PC-9 (cell line): ENCODE measurements at regions not wholly inside any gene's neighbourhood (a gene's known extent, or its start where the extent isn't known, plus 50 kb on each side); places are given as distances from the start of the nearest gene placed in this dataset.

Source experiments
- BruUV-seq: library from RNA; stranded (reverse); fragments of 400-500 nt; replicated peaks from 2 replicates; lab custom pipeline; 2021; lab: Mats Ljungman, UMichigan
- CTCF ChIA-PET: fragments of 300-600 bp; sonication (Branson Sonifier 250); formaldehyde crosslinking; loops from one replicate; lab custom pipeline; 2022; ENCODE audit warnings: antibody characterized with exemption; lab: Charles Lee
- POLR2A ChIA-PET: fragments of 300-600 bp; sonication (Branson Sonifier 250); formaldehyde crosslinking; loops from one replicate; lab custom pipeline; 2022; ENCODE audit warnings: antibody characterized with exemption; ENCODE audit not compliant: unreplicated experiment; lab: Charles Lee
- DNase-seq, 2 experiments: peaks; one replicate each; pipeline versions ENCODE4 v3.0.0 to v3.0.0-alpha.2; 2015 to 2022; ENCODE audit warnings: mixed read lengths in 1 of 2
- H2AFZ ChIP-seq: fragments of 200-600 bp; sonication (generic); 2 replicates; pipeline ENCODE4 v1.8.1; 2017; ENCODE audit warnings: antibody characterized with exemption
- H3F3A ChIP-seq: fragments of 200-600 bp; sonication (generic); 2 replicates; pipeline ENCODE4 v1.8.1; 2017; ENCODE audit warnings: antibody characterized with exemption, mild to moderate bottlenecking, low read depth; ENCODE audit not compliant: insufficient read depth
- H3K27ac ChIP-seq: fragments of 200-600 bp; sonication (generic); 2 replicates; pipeline ENCODE4 v1.6.1; 2016; ENCODE audit warnings: mixed run types
- H3K27me3 ChIP-seq: fragments of 200-600 bp; sonication (generic); 2 replicates; pipeline ENCODE4 v1.6.1; 2016; ENCODE audit warnings: low read depth, mixed run types; ENCODE audit not compliant: insufficient read depth
- H3K36me3 ChIP-seq: fragments of 200-600 bp; sonication (generic); 2 replicates; pipeline ENCODE4 v1.6.1; 2016; ENCODE audit warnings: low read depth, mixed run types
- H3K4me1 ChIP-seq: fragments of 200-600 bp; sonication (generic); replicated peaks from 2 replicates; pipeline ENCODE4 v1.6.1; 2016; ENCODE audit warnings: mixed run types; ENCODE audit not compliant: insufficient read depth
- H3K4me2 ChIP-seq: fragments of 200-600 bp; sonication (generic); 2 replicates; pipeline ENCODE4 v1.6.1; 2017; ENCODE audit warnings: mixed run types
- H3K4me3 ChIP-seq: fragments of 200-600 bp; sonication (generic); 2 replicates; pipeline ENCODE4 v1.6.1; 2016; ENCODE audit warnings: mixed run types
- H3K79me2 ChIP-seq: fragments of 200-600 bp; sonication (generic); 2 replicates; pipeline ENCODE4 v1.6.1; 2017; ENCODE audit warnings: low read depth, mixed run types
- H3K9me2 ChIP-seq: fragments of 200-600 bp; sonication (generic); 2 replicates; pipeline ENCODE4 v1.8.1; 2017; ENCODE audit warnings: mild to moderate bottlenecking; ENCODE audit not compliant: insufficient read depth
- H3K9me3 ChIP-seq: fragments of 200-600 bp; sonication (generic); 2 replicates; pipeline ENCODE4 v1.8.1; 2016; ENCODE audit warnings: low read depth; ENCODE audit not compliant: insufficient read depth
- H4K20me1 ChIP-seq: fragments of 200-600 bp; sonication (generic); 2 replicates; pipeline ENCODE4 v1.8.1; 2017; ENCODE audit not compliant: insufficient read depth
- EZH2 ChIP-seq: fragments of 200-600 bp; sonication (generic); IDR thresholded peaks from 2 replicates; pipeline ENCODE4 v1.8.0; 2017; ENCODE audit warnings: antibody characterized with exemption, low read depth
- intact Hi-C: fragments of 100-400 bp; cut with micrococcal nuclease; formaldehyde crosslinking; loops from one replicate; pipeline ENCODE4 v1.10.0; 2022; ENCODE audit not compliant: unreplicated experiment
- TF ChIP-seq, protein P1 (sequence below): fragments of 200-600 bp; sonication (generic); conservative IDR thresholded peaks from 2 replicates; pipeline ENCODE4 v1.6.1; 2017; ENCODE audit warnings: mixed run types, antibody characterized with exemption, mild to moderate bottlenecking, moderate library complexity

DNA sequence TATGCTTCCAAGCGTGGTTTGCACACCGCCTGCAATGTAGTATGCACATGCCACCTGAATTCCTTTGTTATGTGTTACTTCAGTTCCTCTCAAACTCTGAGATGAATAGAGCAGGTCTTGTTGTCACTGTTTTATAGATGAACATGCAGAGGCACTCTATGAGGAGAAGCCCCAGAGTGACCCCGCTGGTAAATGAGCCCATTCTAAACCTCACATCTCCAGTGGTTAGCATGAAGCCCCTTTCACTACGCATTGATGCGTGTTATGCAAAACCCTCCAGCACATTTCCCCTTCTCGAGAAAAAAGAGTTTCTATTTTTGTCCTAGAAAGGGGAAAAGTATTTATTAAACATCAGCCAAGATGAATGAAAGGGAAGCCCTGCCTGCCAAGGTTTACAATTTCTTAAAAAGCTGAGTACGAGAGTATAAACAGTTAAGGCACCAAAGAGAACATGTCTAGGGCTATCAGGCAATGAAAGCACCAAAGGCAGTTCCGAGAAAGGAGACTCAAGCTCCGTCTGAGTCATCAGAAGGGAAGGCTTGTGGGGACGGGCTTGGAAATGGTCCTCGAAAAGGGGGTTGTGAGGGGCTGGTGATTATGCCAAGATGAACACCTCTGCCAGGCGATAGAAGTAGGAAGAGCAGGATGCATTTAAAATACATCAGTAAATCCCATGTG lies 58.7 kb upstream of the PFKP start:
- no peak for TF ChIP-seq EZH2
- TF ChIP-seq, protein P1, sequence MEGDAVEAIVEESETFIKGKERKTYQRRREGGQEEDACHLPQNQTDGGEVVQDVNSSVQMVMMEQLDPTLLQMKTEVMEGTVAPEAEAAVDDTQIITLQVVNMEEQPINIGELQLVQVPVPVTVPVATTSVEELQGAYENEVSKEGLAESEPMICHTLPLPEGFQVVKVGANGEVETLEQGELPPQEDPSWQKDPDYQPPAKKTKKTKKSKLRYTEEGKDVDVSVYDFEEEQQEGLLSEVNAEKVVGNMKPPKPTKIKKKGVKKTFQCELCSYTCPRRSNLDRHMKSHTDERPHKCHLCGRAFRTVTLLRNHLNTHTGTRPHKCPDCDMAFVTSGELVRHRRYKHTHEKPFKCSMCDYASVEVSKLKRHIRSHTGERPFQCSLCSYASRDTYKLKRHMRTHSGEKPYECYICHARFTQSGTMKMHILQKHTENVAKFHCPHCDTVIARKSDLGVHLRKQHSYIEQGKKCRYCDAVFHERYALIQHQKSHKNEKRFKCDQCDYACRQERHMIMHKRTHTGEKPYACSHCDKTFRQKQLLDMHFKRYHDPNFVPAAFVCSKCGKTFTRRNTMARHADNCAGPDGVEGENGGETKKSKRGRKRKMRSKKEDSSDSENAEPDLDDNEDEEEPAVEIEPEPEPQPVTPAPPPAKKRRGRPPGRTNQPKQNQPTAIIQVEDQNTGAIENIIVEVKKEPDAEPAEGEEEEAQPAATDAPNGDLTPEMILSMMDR: no peak
- Histone ChIP-seq H3K9me3 (no peaks in the 10 kb centered on the region), H3K27me3 (peaks cover 73% of the 10 kb centered on the region), H3K27ac (no peak overlapping the region), H3F3A (no peaks in the 10 kb centered on the region), H3K79me2 (no peaks in the 10 kb centered on the region), H4K20me1 (no peaks in the 10 kb centered on the region), H3K9me2 (no peaks in the 10 kb centered on the region), H3K36me3 (no peaks in the 10 kb centered on the region), H2AFZ (no peak overlapping the region), H3K4me3 (no peak overlapping the region), H3K4me1 (no peaks in the 10 kb centered on the region), H3K4me2 (no peak overlapping the region)
- CTCF ChIA-PET: no interaction called here
- BruUV-seq: no TSS peak
- intact Hi-C loops: no loop called here
- no peak for DNase-seq
- POLR2A ChIA-PET: no interaction called here

DNA sequence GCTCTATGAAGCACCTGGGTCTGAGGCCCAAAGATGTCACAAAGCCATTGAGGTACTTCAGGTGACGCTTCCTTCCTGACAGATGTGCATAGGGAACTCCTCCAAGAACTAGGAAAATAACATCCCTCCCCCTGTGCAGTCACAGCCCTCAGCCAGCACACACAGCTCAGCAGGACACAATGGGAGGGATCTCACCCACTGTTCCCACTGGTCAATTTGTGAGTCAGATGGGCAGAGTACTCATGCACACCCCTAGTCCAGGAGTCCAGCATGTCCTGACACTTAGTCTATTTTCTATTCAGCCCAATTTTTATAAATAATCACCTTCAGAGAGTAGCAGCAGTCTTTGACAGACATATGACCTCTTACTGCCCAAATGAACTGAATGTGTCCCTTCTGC lies 60.7 kb upstream of the PFKP start:
- Histone ChIP-seq H4K20me1 (no peaks in the 10 kb centered on the region), H3K9me2 (no peaks in the 10 kb centered on the region), H3K9me3 (no peaks in the 10 kb centered on the region), H3K79me2 (no peaks in the 10 kb centered on the region), H3F3A (no peaks in the 10 kb centered on the region), H3K4me3 (no peak overlapping the region), H3K27ac (no peak overlapping the region), H3K36me3 (no peaks in the 10 kb centered on the region), H3K4me2 (no peak overlapping the region), H3K27me3 (peaks cover 68% of the 10 kb centered on the region), H3K4me1 (no peaks in the 10 kb centered on the region), H2AFZ (no peak overlapping the region)
- no TSS peak for BruUV-seq
- intact Hi-C loops: no loop called here
- ChIA-PET CTCF (no interaction called here), POLR2A (interaction anchor here (0.6 kb wide), 1 partner anchor 17 kb away, joined by 3 read pairs; no protein-coding TSS in a partner anchor)
- no peak for DNase-seq
- TF ChIP-seq, protein P1: no peak
- TF ChIP-seq EZH2: no peak

DNA sequence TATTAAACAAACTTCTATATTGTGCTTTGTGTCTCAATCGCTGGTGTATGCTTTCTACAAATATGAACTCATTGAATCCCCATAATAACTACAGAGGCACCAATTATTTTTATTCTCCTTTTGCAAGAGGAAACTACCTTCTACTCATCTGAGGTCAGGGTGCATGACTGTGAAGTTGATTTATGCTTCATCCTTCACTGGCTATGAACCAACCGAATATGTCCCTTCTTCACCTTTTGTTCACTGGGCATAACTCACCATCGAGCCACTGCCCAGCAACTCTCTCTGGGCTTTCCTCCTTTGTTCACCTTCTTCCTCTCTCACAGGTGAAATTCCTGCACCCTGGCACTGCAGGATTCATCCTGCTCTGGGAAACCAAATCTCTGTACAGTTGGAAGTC lies 61.3 kb upstream of the PFKP start:
- Histone ChIP-seq H3K4me1 (no peaks in the 10 kb centered on the region), H3K79me2 (no peaks in the 10 kb centered on the region), H3K27ac (no peak overlapping the region), H3K27me3 (peaks cover 65% of the 10 kb centered on the region), H2AFZ (no peak overlapping the region), H3K36me3 (no peaks in the 10 kb centered on the region), H3K4me3 (no peak overlapping the region), H3K9me3 (no peaks in the 10 kb centered on the region), H3F3A (no peaks in the 10 kb centered on the region), H4K20me1 (no peaks in the 10 kb centered on the region), H3K4me2 (no peak overlapping the region), H3K9me2 (no peaks in the 10 kb centered on the region)
- TF ChIP-seq, protein P1: no peak
- no peak for TF ChIP-seq EZH2
- no peak for DNase-seq
- CTCF ChIA-PET: no interaction called here
- POLR2A ChIA-PET: no interaction called here
- intact Hi-C loops: no loop called here
- BruUV-seq: no TSS peak
